ENCODE measurements at regions not wholly inside any gene's neighbourhood (a gene's known extent, or its start where the extent isn't known, plus 50 kb on each side); places are given as distances from the start of the nearest gene placed in this dataset.

DNA sequence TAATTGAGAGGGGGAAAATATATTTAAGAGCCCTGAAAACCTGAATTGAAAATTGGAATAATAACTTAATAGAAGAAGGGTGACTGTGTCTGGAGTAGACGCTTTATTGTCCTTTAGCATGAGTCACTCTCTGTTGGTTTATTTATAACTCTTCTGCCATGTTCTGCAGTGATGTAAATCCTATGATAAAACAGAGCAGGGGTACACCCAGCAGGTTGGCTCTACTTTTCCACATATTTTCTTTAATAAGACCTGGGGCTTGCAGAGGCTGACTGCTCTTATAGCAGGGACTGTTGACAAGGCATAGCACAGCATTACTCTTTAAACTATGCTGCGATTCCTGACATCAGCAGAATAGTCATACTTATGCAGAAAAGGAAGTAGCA is 389.9 kb upstream of the PCDH9 start:
- no peak for DNase-seq (ENCODE audit: extremely low read depth, insufficient read length)
- H3K27me3 ChIP-seq (replicated peaks; ENCODE audit: control insufficient read depth, insufficient read depth, low read length), result no peaks in the 10 kb centered on the region
- no peak for TF ChIP-seq CTCF (IDR thresholded peaks at IDR 0.05; ENCODE audit: insufficient read depth, low read length, poor library complexity, severe bottlenecking)
- H3K36me3 ChIP-seq (ENCODE audit: control insufficient read depth, insufficient read depth, low read length), result no peaks in the 10 kb centered on the region
- H3K4me3 ChIP-seq (replicated peaks; ENCODE audit: low read depth, low read length), result no peak overlapping the region

GRCh38 chr13:67619351-67619994 is 389.3 kb upstream of the PCDH9 start:
- Histone ChIP-seq H3K4me3 (replicated peaks; ENCODE audit: low read depth, low read length) (no peak overlapping the region), H3K36me3 (ENCODE audit: control insufficient read depth, insufficient read depth, low read length) (no peaks in the 10 kb centered on the region), H3K27me3 (replicated peaks; ENCODE audit: control insufficient read depth, insufficient read depth, low read length) (no peaks in the 10 kb centered on the region)
- no peak for TF ChIP-seq CTCF (IDR thresholded peaks at IDR 0.05; ENCODE audit: insufficient read depth, low read length, poor library complexity, severe bottlenecking)
- DNase-seq (ENCODE audit: extremely low read depth, insufficient read length), result no peak

DNA sequence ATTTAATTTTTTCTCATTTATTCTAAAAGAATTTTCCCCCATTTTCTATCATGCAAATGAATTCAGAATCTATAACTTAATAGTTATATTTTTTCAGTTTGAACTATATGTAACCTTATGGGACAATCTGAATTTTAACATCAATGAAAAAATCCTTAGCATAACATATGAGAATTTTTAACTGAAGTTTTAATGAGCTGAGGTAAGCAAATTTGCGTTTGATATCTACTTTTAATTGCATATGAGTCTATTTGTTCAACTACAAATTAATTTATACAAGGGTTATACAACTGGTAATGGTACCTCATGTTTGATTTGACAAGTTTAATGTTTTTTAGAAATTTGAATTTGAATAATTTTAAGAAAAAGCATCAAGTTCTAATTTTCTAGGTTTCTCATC is 384.4 kb upstream of the PCDH9 start:
- Histone ChIP-seq H3K4me3 (replicated peaks; ENCODE audit: low read depth, low read length) (no peak overlapping the region), H3K27me3 (replicated peaks; ENCODE audit: control insufficient read depth, insufficient read depth, low read length) (no peaks in the 10 kb centered on the region), H3K36me3 (ENCODE audit: control insufficient read depth, insufficient read depth, low read length) (no peaks in the 10 kb centered on the region)
- no peak for DNase-seq (ENCODE audit: extremely low read depth, insufficient read length)
- no peak for TF ChIP-seq CTCF (IDR thresholded peaks at IDR 0.05; ENCODE audit: insufficient read depth, low read length, poor library complexity, severe bottlenecking)

DNA sequence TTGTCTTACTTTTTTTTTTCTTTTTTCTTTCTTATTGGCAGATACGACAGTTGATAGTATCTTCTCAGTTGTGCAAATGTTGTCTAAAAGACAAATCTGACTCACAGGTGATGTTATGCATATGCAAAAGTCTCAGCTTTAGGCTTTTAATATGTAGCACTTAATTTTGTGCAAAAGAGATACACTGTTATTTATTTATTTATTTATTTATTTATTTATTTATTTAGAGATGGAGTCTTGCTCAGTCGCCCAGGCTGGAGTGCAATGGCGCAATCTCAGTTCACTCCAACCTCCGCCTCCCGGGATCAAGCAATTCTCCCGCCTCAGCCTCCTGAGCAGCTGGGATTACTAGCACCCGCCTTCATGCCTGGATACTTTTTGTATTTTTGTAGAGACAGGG is 383.9 kb upstream of the PCDH9 start:
- H3K27me3 ChIP-seq (replicated peaks; ENCODE audit: control insufficient read depth, insufficient read depth, low read length), result no peaks in the 10 kb centered on the region
- no peak overlapping the region for H3K4me3 ChIP-seq (replicated peaks; ENCODE audit: low read depth, low read length)
- TF ChIP-seq CTCF (IDR thresholded peaks at IDR 0.05; ENCODE audit: insufficient read depth, low read length, poor library complexity, severe bottlenecking), result no peak
- no peak for DNase-seq (ENCODE audit: extremely low read depth, insufficient read length)
- H3K36me3 ChIP-seq (ENCODE audit: control insufficient read depth, insufficient read depth, low read length), result no peaks in the 10 kb centered on the region

DNA sequence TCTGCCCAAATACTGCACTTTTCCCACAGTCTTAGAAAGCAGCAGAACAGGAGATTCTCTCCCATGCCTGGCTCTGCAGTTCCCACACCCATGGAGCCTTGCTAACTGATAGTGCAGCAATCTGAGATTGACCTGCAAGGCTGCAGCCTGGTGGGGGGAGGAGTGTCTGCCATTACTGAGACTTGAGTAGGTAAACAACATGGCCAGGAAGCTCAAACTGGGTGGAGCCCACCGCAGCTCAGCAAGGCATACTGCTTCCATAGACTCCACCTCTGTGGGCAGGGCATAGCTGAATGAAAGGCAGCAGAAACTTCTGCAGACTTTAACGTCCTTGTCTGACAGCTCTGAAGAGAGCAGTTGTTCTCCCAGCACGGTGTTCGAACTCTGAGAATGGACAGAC is 358.5 kb upstream of the PCDH9 start:
- Histone ChIP-seq H3K4me3 (replicated peaks; ENCODE audit: low read depth, low read length) (no peak overlapping the region), H3K27me3 (replicated peaks; ENCODE audit: control insufficient read depth, insufficient read depth, low read length) (no peaks in the 10 kb centered on the region), H3K36me3 (ENCODE audit: control insufficient read depth, insufficient read depth, low read length) (no peaks in the 10 kb centered on the region)
- TF ChIP-seq CTCF (IDR thresholded peaks at IDR 0.05; ENCODE audit: insufficient read depth, low read length, poor library complexity, severe bottlenecking), result no peak
- no peak for DNase-seq (ENCODE audit: extremely low read depth, insufficient read length)

- H3K27me3 ChIP-seq (replicated peaks; ENCODE audit: control insufficient read depth, insufficient read depth, low read length), result no peaks in the 10 kb centered on the region
- DNase-seq (ENCODE audit: extremely low read depth, insufficient read length), result no peak
- TF ChIP-seq CTCF (IDR thresholded peaks at IDR 0.05; ENCODE audit: insufficient read depth, low read length, poor library complexity, severe bottlenecking), result no peak
- no peaks in the 10 kb centered on the region for H3K36me3 ChIP-seq (ENCODE audit: control insufficient read depth, insufficient read depth, low read length)
- no peak overlapping the region for H3K4me3 ChIP-seq (replicated peaks; ENCODE audit: low read depth, low read length)
These were observed 347.2 kb upstream of the PCDH9 start for GRCh38 chr13:67577361-67577760.
